ENCODE measurements at regions not wholly inside any gene's neighbourhood (a gene's known extent, or its start where the extent isn't known, plus 50 kb on each side); places are given as distances from the start of the nearest gene placed in this dataset.
A peak's percentile ranks its signal among the peaks of the same experiment; 100 is the strongest.

GRCh38 chr1:194293851-194294405, 1107.5 kb upstream of the B3GALT2 start:
- no peak for DNase-seq

- DNase-seq, result no peak
These were observed 1106.6 kb upstream of the B3GALT2 start for GRCh38 chr1:194292966-194293365.

- DNase-seq, result peak in 1 of 2 experiments; percentile 3
These were observed 1103.3 kb upstream of the B3GALT2 start for GRCh38 chr1:194289569-194290266.

DNA sequence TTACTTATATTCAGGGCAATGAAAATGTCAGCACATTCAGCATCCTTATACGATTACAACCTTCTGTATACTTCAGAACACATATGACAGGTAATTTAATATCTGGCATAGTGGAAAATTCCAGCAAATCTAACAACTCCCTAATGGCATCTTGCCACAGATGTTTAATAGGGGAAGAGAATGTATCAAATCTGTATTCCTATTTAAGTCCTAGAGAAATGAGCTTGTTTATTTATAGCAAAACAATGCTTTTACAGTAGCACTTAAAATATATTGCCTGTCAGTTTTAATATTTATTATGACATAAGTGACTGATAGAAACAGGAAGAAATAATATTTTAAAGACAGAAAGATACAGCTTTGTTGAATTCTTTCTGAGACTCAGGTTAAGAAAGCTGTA, 1101.8 kb upstream of the B3GALT2 start:
- no peak for DNase-seq

DNA sequence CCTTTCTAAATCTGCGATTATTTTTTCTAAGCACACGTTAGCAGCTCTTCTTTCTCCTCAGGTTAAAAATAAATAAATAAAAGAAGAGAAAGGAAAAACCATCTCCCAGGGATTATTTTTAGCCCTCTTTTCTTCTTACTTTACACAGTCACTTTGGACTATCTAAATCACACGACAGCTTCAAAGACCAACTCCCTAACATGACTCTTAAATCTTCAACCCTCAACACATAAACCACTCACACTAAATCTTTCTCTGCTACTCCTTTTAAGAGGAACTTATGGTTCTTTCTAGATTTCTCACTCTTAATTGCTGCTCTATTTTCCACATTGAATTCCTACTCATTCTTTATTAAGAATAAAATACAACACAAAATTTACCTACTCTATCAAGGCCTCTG, 1095.0 kb upstream of the B3GALT2 start:
- DNase-seq, result no peak

DNA sequence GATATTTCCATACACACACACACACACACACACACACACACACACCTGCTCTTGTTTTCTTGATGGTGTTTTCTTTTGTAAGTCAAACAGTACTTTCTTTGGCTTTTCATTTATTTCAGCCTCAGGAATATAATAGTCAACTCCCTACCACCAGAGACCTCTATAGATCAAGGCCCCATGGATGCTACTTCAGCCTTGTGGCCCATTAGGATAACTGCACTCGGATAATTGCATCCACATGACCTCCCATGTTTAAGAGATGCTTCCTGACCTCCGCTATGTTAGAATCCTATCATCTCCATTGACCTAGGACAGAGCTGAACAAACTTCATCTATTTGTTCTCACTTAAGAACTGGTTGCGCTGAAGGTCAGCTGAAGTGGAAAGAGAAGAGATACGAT, 1094.0 kb upstream of the B3GALT2 start:
- DNase-seq, result no peak

DNA sequence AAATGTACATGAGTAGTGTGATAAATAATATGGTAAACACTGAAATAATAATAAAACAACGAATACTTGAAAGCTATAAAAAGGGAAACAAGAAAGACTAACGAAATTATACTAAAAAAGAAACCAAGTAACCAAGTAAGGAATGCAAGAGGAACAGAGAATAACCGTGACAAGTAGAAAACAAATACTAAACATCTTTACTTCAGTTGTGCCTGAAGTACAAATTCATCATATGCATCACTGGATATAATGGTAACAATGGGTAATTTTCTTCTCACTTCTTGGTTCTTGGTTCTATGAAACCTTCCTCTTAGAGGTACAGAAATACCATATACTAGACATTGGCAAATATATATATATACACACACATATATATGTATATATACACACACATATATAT, 1093.6 kb upstream of the B3GALT2 start:
- DNase-seq, result no peak

DNA sequence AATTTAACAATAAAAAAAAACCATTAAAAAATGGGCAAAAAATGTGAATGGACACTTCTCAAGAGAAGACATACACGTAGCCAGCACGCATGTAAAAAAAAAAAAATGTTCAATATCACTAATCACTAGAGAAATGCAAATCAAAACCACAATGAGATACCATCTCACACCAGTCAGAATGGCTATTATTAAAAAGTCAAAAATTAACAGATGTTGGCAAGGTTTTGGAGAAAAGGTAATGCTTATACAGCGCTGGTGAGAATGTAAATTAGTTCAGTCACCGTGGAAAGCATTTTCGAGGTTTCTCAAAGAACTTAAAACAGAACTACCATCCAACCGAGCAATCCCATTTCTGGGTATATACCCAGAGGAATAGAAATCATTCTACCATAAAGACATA, 1091.5 kb upstream of the B3GALT2 start:
- no peak for DNase-seq

DNA sequence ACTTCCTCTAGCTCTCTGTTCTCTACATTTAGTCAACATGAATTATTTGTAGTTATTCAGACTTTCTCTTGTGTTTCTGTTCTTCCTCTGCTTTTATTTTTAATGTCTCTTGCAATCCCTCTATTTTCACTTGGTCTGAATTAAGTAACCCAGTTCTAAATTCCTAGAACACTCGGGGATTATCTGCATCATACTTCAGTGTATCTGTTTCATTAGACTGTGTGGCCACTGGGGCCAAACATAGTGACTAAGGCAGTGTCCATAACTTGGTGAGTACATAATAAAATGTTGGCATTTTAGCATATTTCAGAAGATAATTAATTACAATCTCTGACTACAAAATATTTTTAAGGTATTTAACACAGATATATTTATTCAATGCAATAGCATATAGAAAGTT, 1087.2 kb upstream of the B3GALT2 start:
- no peak for DNase-seq

DNA sequence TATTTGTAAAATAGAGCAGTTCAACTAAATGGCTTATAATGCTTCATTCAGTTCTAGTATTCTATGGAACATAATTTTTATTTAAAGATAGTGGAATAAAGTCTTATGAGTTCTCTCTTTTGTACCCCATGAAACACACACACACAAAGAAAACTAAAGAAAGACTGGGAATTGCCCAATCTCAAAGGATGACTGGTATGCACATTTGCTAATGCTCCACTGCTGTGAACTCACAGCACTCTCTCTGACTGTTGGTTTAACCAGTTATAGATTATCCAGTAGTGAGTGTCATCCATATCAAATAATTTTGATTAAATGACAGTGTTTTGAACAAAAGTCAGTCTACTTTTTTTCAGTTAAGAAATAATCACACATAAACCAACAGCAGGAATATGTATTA, 1082.4 kb upstream of the B3GALT2 start:
- DNase-seq, result no peak

GRCh38 chr1:194267021-194267420, 1080.6 kb upstream of the B3GALT2 start:
- DNase-seq, result no peak

- DNase-seq, result no peak
These were observed 1069.6 kb upstream of the B3GALT2 start for GRCh38 chr1:194256010-194256409.

- no peak for DNase-seq
These were observed 1065.8 kb upstream of the B3GALT2 start for GRCh38 chr1:194252199-194252598.

DNA sequence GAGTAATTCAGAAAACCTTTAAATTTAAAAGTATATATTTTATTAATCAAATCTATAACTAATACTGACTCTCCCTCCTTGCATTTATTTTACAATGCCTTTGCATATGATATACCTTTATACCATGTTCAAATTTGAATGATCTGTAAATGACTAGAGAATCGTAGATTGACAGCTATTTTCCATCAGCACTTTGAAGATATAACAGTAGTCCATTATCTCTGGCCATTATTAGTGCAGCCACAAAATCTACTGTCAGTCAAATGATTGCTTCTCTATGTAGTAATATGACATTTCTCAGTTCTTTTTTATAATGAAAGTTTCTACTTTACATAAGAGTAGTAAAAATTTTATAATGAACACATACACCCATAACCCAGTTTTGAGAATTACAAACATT, 1054.8 kb upstream of the B3GALT2 start:
- DNase-seq, result no peak

DNA sequence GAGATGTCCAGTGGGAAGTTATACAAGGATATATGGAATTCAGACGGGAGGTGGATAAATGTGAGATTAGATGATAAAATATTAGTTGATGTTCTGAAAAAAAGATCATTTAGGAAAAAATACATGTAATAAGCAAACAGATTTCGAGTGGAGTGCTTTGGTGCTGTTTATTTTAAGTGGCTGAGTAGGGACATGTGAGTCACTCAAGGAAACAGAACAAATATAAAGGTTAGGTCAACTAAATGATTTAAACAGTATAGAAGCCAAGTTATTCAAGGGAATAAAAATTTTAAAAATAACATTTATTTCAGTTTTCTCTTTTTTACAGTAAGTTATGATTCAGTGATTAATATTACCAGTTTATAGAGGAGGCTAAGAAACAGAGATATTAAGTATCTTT, 1046.7 kb upstream of the B3GALT2 start:
- no peak for DNase-seq

- DNase-seq, result no peak
These were observed 1044.1 kb upstream of the B3GALT2 start for GRCh38 chr1:194230351-194231144.

DNA sequence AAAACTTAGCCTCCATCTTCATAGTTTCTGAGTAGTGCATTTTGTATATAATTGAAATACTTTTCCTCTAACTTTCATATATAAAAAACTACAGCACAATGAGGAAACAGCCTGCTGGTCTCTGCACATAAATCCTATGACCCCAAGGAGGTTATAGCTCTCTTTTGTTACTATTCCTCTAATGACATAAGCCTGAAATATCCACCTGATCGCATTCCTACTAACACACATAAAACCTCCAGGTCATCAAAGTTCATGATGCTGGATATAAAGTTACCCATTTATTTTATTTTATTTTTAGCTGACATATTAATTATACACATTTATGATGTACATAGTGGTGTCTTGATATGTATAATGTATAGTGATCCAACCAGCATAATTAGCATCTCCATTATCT, 1042.0 kb upstream of the B3GALT2 start:
- no peak for DNase-seq

- no peak for DNase-seq
These were observed 1040.7 kb upstream of the B3GALT2 start for GRCh38 chr1:194227161-194227560.

DNA sequence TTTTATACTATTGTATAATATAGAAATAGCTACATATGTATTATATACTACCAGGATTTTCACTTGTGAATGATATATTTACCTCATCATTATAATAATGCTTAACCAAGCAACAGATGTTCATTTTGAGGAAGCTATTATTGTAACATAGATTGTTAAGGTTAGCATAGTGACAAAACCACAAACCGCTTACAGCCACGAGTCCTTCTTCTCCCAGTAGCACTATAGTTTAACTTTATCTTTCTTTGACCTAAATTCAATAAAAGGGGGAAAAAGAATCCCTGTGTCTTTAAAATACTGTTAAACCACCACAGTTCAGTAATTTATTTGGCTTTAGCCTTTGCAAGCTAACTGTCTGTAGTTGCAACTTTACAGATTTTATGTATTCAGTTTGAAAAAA, 1039.4 kb upstream of the B3GALT2 start:
- DNase-seq, result no peak

- DNase-seq, result no peak
These were observed 1037.2 kb upstream of the B3GALT2 start for GRCh38 chr1:194223596-194223995.

DNA sequence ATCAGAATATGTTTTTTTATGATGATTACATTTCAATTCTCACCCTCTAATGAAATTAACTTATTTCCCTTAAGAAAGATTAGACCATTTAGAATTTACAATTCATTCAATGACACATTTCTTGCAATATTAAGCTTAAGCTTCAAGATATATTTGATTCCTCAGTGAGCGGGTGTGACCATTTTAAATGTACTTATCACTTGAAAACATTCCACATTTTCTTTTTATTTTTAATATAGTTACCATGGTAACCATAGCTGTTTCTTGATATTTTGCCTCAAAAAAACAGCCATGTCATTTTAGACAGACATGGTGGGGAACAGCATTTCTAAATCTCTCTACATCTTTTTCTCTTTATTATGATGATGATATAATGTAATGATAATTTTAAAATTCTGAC, 1029.0 kb upstream of the B3GALT2 start:
- no peak for DNase-seq

GRCh38 chr1:194214735-194215134, 1028.3 kb upstream of the B3GALT2 start:
- no peak for DNase-seq

DNA sequence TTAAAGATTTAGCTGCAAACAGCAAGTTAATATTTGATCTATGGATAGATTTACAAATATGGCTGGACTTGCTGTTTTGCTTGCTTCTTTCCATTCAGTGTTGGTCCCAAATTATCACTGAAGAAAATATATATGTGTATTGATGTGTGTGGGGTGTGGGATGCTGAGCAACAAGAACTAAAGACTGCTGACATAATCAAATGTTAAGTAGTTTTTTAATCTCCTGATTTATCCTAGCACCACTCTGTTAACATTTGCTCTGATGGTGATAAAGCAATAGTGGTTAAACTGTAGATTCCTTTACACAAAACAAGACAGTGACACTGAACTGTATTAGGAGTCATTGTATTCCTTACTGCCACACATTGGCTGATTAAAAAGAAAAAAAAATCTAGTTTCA, 1023.5 kb upstream of the B3GALT2 start:
- DNase-seq, result no peak

GRCh38 chr1:194208674-194209073, 1022.3 kb upstream of the B3GALT2 start:
- no peak for DNase-seq
